NCI-H2196 (cell line): ENCODE measurements at regions not wholly inside any gene's neighbourhood (a gene's known extent, or its start where the extent isn't known, plus 50 kb on each side); places are given as distances from the start of the nearest gene placed in this dataset.

Source experiments
- DNase-seq: peaks from one replicate; lab custom pipeline; 2025; ENCODE audit not compliant: unreplicated experiment; lab: John Stamatoyannopoulos, UW

- no peak for DNase-seq
Observed at GRCh38 chr2:181829230-181829629, 62.3 kb upstream of the ITPRID2 start.

GRCh38 chr2:181832015-181832414 is 59.5 kb upstream of the ITPRID2 start:
- no peak for DNase-seq

- DNase-seq: no peak
Observed at GRCh38 chr2:181836583-181836982, 54.9 kb upstream of the ITPRID2 start.

GRCh38 chr2:181837563-181837962 is 54.0 kb upstream of the ITPRID2 start:
- no peak for DNase-seq

DNA sequence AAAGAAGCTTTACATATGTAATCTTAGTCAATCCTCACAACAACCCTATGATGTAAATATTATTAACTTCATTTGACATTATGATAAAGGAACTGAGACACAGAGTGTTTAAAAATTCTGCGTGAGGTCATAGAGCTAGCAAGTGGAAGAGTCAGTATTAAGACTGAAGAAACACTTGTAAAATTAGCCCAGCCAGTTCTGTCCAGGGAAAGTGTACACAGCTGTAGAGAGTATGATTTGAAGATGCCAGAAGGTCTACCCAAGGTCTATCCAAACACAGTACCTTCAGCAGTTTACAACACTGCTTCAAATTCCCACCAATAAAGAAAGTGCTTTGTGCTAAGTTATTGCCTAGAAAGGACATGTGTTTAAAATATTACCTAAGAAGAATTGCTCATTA is 51.7 kb upstream of the ITPRID2 start:
- no peak for DNase-seq

- DNase-seq: no peak
Observed at GRCh38 chr2:181841079-181841478, 50.5 kb upstream of the ITPRID2 start.
